GM12872 (cell line): ENCODE measurements at regions not wholly inside any gene's neighbourhood (a gene's known extent, or its start where the extent isn't known, plus 50 kb on each side); places are given as distances from the start of the nearest gene placed in this dataset.
A peak's percentile ranks its signal among the peaks of the same experiment; 100 is the strongest.

Experiments used
- TF ChIP-seq, protein P1 (sequence below): IDR thresholded peaks from 3 replicates; pipeline ENCODE4 v1.5.1; 2011; ENCODE audit warnings: low read depth, mild to moderate bottlenecking, low read length, moderate library complexity; ENCODE audit not compliant: insufficient read depth

GRCh38 chr2:196463706-196464105 is 175.8 kb upstream of the CCDC150 start:
- TF ChIP-seq, protein P1, sequence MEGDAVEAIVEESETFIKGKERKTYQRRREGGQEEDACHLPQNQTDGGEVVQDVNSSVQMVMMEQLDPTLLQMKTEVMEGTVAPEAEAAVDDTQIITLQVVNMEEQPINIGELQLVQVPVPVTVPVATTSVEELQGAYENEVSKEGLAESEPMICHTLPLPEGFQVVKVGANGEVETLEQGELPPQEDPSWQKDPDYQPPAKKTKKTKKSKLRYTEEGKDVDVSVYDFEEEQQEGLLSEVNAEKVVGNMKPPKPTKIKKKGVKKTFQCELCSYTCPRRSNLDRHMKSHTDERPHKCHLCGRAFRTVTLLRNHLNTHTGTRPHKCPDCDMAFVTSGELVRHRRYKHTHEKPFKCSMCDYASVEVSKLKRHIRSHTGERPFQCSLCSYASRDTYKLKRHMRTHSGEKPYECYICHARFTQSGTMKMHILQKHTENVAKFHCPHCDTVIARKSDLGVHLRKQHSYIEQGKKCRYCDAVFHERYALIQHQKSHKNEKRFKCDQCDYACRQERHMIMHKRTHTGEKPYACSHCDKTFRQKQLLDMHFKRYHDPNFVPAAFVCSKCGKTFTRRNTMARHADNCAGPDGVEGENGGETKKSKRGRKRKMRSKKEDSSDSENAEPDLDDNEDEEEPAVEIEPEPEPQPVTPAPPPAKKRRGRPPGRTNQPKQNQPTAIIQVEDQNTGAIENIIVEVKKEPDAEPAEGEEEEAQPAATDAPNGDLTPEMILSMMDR: no peak

- TF ChIP-seq, protein P1: no peak
Measured at GRCh38 chr2:196464311-196464710, 175.2 kb upstream of the CCDC150 start.

DNA sequence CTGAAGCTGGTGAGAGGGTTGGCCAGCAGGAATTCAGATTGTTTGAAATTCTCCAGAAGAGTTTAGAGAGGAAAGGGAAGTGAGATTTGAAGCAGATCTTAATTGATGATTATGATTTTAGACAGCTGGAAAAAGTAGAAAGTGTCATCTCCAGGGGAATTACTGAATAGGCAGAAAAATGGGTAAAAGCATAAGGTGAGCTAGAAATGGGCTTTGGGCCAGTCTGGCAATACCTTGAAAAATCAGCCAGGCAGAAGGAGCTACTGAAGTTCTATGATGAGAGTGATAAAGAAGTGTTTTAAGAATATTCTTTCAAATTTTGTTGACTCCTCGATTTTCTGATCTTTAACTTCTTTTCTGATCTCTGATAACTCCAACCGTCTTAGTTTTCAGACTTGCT is 172.9 kb upstream of the CCDC150 start:
- TF ChIP-seq, protein P1: no peak

DNA sequence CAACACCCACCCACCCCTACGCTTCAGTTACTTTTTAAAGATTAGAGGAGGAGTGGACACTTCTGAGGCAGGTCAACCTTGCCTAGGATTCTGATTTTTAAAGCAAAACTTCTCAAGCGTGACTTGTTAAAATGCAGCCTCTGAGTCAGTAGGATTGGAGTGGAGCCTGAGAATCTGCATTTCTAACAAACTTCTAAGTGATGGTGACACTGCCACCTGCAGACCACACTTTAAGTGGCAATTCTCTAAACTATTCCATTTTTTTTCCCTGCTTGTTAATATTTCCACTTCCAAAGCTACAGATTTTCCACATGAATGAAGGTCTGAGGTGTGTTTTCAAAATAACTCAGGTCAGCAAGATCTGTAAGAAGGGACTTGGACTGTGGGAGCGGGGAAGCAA is 171.1 kb upstream of the CCDC150 start:
- TF ChIP-seq, protein P1: 0 out of 3 replicates have a peak, but pooled peaks have one; percentile 15

DNA sequence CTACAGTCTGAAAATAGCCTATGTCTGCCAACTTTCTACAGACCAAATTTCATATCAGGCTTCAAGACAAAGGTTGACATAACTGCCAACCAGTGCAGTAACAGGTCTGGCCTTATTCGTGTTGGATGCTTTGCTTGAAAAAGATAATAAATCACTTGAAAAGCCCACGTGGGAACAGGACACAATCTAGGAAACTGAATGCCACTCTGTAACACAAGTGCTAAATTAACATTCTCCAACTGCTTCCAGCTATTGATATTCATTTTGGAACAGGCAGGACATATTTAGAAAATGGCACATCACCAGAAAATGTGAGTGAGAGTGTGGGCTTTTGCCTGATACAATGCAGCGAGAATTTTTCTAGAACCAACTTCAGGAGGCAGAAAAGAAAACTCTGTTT is 165.9 kb upstream of the CCDC150 start:
- TF ChIP-seq, protein P1: no peak

DNA sequence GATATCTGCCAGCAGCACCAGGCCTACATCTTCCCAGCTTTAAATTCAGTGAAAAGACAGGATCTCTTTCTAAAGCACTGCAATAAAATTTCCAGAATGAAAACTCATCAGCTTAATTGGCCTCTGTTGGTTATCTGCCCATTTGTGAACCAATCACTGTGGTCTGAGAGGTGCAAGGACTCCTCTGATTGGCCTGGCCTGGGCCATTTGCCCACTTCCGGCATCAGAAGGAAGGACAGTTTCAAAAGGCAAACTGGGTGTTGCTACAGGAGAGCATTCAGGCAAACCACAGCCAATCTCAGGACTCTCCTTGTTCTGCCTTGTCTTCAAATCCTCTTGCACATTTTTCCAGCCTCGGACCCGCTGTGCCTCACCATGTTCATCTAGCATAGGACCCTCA is 163.9 kb upstream of the CCDC150 start:
- TF ChIP-seq, protein P1: no peak

- TF ChIP-seq, protein P1: no peak
Measured at GRCh38 chr2:196478588-196478987, 160.9 kb upstream of the CCDC150 start.

- TF ChIP-seq, protein P1: no peak
Measured at GRCh38 chr2:196479350-196479749, 160.2 kb upstream of the CCDC150 start.
